ENCODE measurements at regions not wholly inside any gene's neighbourhood (a gene's known extent, or its start where the extent isn't known, plus 50 kb on each side); places are given as distances from the start of the nearest gene placed in this dataset.
"Not testable (repeated sequence)": the region's sequence is repeated elsewhere in the genome, so short reads cannot be mapped to it uniquely, and the experiment has no call there.

- DNase-seq = no peak
Measured at GRCh38 chr17:68700421-68700820, 99.3 kb upstream of the FAM20A start.

- DNase-seq = no peak
Measured at GRCh38 chr17:68699936-68700335, 98.8 kb upstream of the FAM20A start.

GRCh38 chr17:68698746-68699145, 97.6 kb upstream of the FAM20A start:
- no peak for DNase-seq

- no peak for DNase-seq
Measured at GRCh38 chr17:68697850-68698361, 96.7 kb upstream of the FAM20A start.

- no peak for DNase-seq
Measured at GRCh38 chr17:68695659-68696058, 94.5 kb upstream of the FAM20A start.

- no peak for DNase-seq
Measured at GRCh38 chr17:68694791-68695485, 93.8 kb upstream of the FAM20A start.

- no peak for DNase-seq
Measured at GRCh38 chr17:68693896-68694295, 92.7 kb upstream of the FAM20A start.

- DNase-seq = no peak
Measured at GRCh38 chr17:68693466-68693865, 92.3 kb upstream of the FAM20A start.

- no peak for DNase-seq
Measured at GRCh38 chr17:68686108-68686988, 85.2 kb upstream of the FAM20A start.

- DNase-seq = no peak
Measured at GRCh38 chr17:68684949-68685357, 83.8 kb upstream of the FAM20A start.

GRCh38 chr17:68682903-68683302, 81.7 kb upstream of the FAM20A start:
- no peak for DNase-seq

GRCh38 chr17:68679882-68680281, 78.7 kb upstream of the FAM20A start:
- no peak for DNase-seq

- no peak for DNase-seq
Measured at GRCh38 chr17:68676856-68677255, 75.7 kb upstream of the FAM20A start.

GRCh38 chr17:68675723-68676122, 74.6 kb upstream of the FAM20A start:
- no peak for DNase-seq

GRCh38 chr17:68674029-68674925, 73.1 kb upstream of the FAM20A start:
- DNase-seq = no peak

- no peak for DNase-seq
Measured at GRCh38 chr17:68670967-68671693, 70.0 kb upstream of the FAM20A start.

GRCh38 chr17:68666438-68666837, 65.3 kb upstream of the FAM20A start:
- not testable (repeated sequence) for DNase-seq

- DNase-seq = no peak
Measured at GRCh38 chr17:68665373-68665772, 64.2 kb upstream of the FAM20A start.

GRCh38 chr17:68662479-68662878, 61.3 kb upstream of the FAM20A start:
- DNase-seq = no peak

GRCh38 chr17:68662037-68662432, 60.9 kb upstream of the FAM20A start:
- no peak for DNase-seq

GRCh38 chr17:68661265-68662036, 60.3 kb upstream of the FAM20A start:
- DNase-seq = no peak

All from left hindlimb (tissue), 1 donor.